H9 (cell line): ENCODE measurements at regions not wholly inside any gene's neighbourhood (a gene's known extent, or its start where the extent isn't known, plus 50 kb on each side); places are given as distances from the start of the nearest gene placed in this dataset.
A peak's percentile ranks its signal among the peaks of the same experiment; 100 is the strongest.

Experiments used
- DNase-seq: peaks from one replicate; pipeline ENCODE4 v3.0.0-alpha.2; 2017
- H2AFZ ChIP-seq: one replicate; pipeline ENCODE4 v1.6.1; 2013; ENCODE audit warnings: mild to moderate bottlenecking, low read length, control low read depth, moderate library complexity
- H2AK5ac ChIP-seq: 2 replicates; pipeline ENCODE4 v1.6.1; 2013; ENCODE audit warnings: low read length, control low read depth, mixed read lengths; ENCODE audit not compliant: insufficient read length
- H2BK120ac ChIP-seq: one replicate; pipeline ENCODE4 v1.6.1; 2013; ENCODE audit warnings: low read depth, mild to moderate bottlenecking, low read length, control low read depth, inconsistent platforms; ENCODE audit not compliant: poor library complexity, severe bottlenecking
- H2BK12ac ChIP-seq: 2 replicates; pipeline ENCODE4 v1.6.1; 2013; ENCODE audit warnings: low read length, control low read depth, mixed read lengths, low read depth; ENCODE audit not compliant: insufficient read length
- H2BK15ac ChIP-seq: 2 replicates; pipeline ENCODE4 v1.6.1; 2013; ENCODE audit warnings: low read depth, low read length, control low read depth
- H2BK20ac ChIP-seq: one replicate; pipeline ENCODE4 v1.6.1; 2013; ENCODE audit warnings: low read depth, mild to moderate bottlenecking, low read length, control low read depth, inconsistent platforms; ENCODE audit not compliant: poor library complexity, severe bottlenecking
- H2BK5ac ChIP-seq: 2 replicates; pipeline ENCODE4 v1.6.1; 2013; ENCODE audit warnings: low read length, control low read depth, mixed read lengths; ENCODE audit not compliant: insufficient read length
- H3K14ac ChIP-seq: 2 replicates; pipeline ENCODE4 v1.6.1; 2013; ENCODE audit warnings: low read length, control low read depth; ENCODE audit not compliant: insufficient read depth
- H3K18ac ChIP-seq: 2 replicates; pipeline ENCODE4 v1.6.1; 2013; ENCODE audit warnings: low read depth, mild to moderate bottlenecking, mixed read lengths, low read length, control low read depth; ENCODE audit not compliant: insufficient read length
- H3K23ac ChIP-seq: 2 replicates; pipeline ENCODE4 v1.6.1; 2013; ENCODE audit warnings: low read length, control low read depth, mixed read lengths, low read depth; ENCODE audit not compliant: insufficient read length
- H3K23me2 ChIP-seq: 2 replicates; pipeline ENCODE4 v1.6.1; 2013; ENCODE audit warnings: low read depth, mild to moderate bottlenecking, mixed read lengths, low read length, control low read depth; ENCODE audit not compliant: insufficient read length, poor library complexity, severe bottlenecking
- H3K27ac ChIP-seq: 2 replicates; pipeline ENCODE4 v1.5.1; 2013; ENCODE audit warnings: low read length, control low read depth, mixed read lengths, low read depth; ENCODE audit not compliant: insufficient read length
- H3K27me3 ChIP-seq: 2 replicates; pipeline ENCODE4 v1.6.1; 2013; ENCODE audit warnings: low read length, control low read depth, inconsistent platforms; ENCODE audit not compliant: insufficient read depth
- H3K4ac ChIP-seq: 2 replicates; pipeline ENCODE4 v1.6.1; 2013; ENCODE audit warnings: low read depth, mild to moderate bottlenecking, control low read depth, inconsistent platforms, low read length, moderate library complexity
- H3K4me1 ChIP-seq: 2 replicates; pipeline ENCODE4 v1.6.1; 2013; ENCODE audit warnings: low read length, control low read depth, inconsistent platforms; ENCODE audit not compliant: insufficient read depth
- H3K4me2 ChIP-seq: 2 replicates; pipeline ENCODE4 v1.6.1; 2013; ENCODE audit warnings: low read length, control low read depth, mixed read lengths; ENCODE audit not compliant: insufficient read length, insufficient read depth
- H3K56ac ChIP-seq: 2 replicates; pipeline ENCODE4 v1.6.1; 2013; ENCODE audit warnings: low read depth, mild to moderate bottlenecking, mixed read lengths, low read length, control low read depth; ENCODE audit not compliant: insufficient read length
- H3K79me1 ChIP-seq: 2 replicates; pipeline ENCODE4 v1.6.1; 2013; ENCODE audit warnings: low read depth, mild to moderate bottlenecking, moderate library complexity, low read length, control low read depth, inconsistent platforms; ENCODE audit not compliant: insufficient read depth, poor library complexity, severe bottlenecking
- H3K79me2 ChIP-seq: 2 replicates; pipeline ENCODE4 v1.6.1; 2013; ENCODE audit warnings: low read length, control low read depth, inconsistent platforms; ENCODE audit not compliant: insufficient read depth
- H3K9ac ChIP-seq: 2 replicates; pipeline ENCODE4 v1.6.1; 2013; ENCODE audit warnings: low read length, control low read depth, mixed read lengths; ENCODE audit not compliant: insufficient read length; ENCODE audit errors: extremely low read depth
- H3K9me3 ChIP-seq: one replicate; pipeline ENCODE4 v1.6.1; 2013; ENCODE audit warnings: low read depth, low read length, inconsistent platforms; ENCODE audit not compliant: control insufficient read depth
- H3T11ph ChIP-seq: one replicate; pipeline ENCODE4 v1.6.1; 2013; ENCODE audit warnings: mild to moderate bottlenecking, low read length, control low read depth, inconsistent platforms
- H4K20me1 ChIP-seq: one replicate; pipeline ENCODE4 v1.6.1; 2013; ENCODE audit not compliant: control insufficient read depth, insufficient read length, insufficient read depth
- H4K5ac ChIP-seq: 2 replicates; pipeline ENCODE4 v1.6.1; 2013; ENCODE audit warnings: low read depth, mild to moderate bottlenecking, mixed read lengths, low read length, control low read depth; ENCODE audit not compliant: insufficient read length
- H4K8ac ChIP-seq: replicated peaks from 2 replicates; pipeline ENCODE4 v1.6.1; 2013; ENCODE audit warnings: low read length, control low read depth, mixed read lengths, low read depth; ENCODE audit not compliant: insufficient read length
- H4K91ac ChIP-seq: 2 replicates; pipeline ENCODE4 v1.6.1; 2013; ENCODE audit warnings: low read depth, mild to moderate bottlenecking, moderate library complexity, mixed read lengths, low read length, control low read depth; ENCODE audit not compliant: insufficient read length
- H3K27ac Mint-ChIP-seq, 3 experiments: 2 replicates in 2 of 3; 3 replicates in 1 of 3; pipeline ENCODE4 v1.8.0; 2020 to 2021; ENCODE audit warnings: mixed read lengths in 3 of 3, mild to moderate bottlenecking in 1 of 3, moderate library complexity in 1 of 3
- H3K27me3 Mint-ChIP-seq: 2 replicates; pipeline ENCODE4 v1.8.0; 2021; ENCODE audit warnings: low read depth, mild to moderate bottlenecking, moderate library complexity, mixed read lengths
- H3K36me3 Mint-ChIP-seq, 3 experiments: 2 replicates in 2 of 3; 3 replicates in 1 of 3; pipeline ENCODE4 v1.8.0; 2020 to 2021; ENCODE audit warnings: low read depth in 3 of 3, mixed read lengths in 3 of 3; ENCODE audit not compliant: insufficient read depth in 1 of 3
- H3K4me1 Mint-ChIP-seq, 2 experiments: 2 replicates each; pipeline ENCODE4 v1.8.0; 2020; ENCODE audit warnings: mixed read lengths in 2 of 2
- H3K4me3 Mint-ChIP-seq, 2 experiments: 2 replicates in 1 of 2; 3 replicates in 1 of 2; pipeline ENCODE4 v1.8.0; 2020 to 2021; ENCODE audit warnings: mild to moderate bottlenecking in 2 of 2, mixed read lengths in 2 of 2, moderate library complexity in 1 of 2
- H3K9me3 Mint-ChIP-seq, 2 experiments: 2 replicates in 1 of 2; 3 replicates in 1 of 2; pipeline ENCODE4 v1.8.0; 2020; ENCODE audit warnings: mild to moderate bottlenecking in 2 of 2, mixed read lengths in 2 of 2, moderate library complexity in 1 of 2
- CTCF ChIP-seq: fragments of 200-600 bp; sonication (generic); conservative IDR thresholded peaks from 3 replicates; pipeline ENCODE4 v1.8.0; 2021; ENCODE audit warnings: antibody characterized with exemption, mild to moderate bottlenecking
- WGBS: extraction: QIAGEN DNeasy Blood & Tissue Kit; methylation state at CpG from one replicate; pipeline ENCODE4 v1.1.7; 2013; ENCODE audit warnings: missing lambda C conversion rate, low lambda C conversion rate, mixed read lengths; ENCODE audit not compliant: insufficient read length; ENCODE audit errors: extremely low coverage; 5-methylcytosine and 5-hydroxymethylcytosine counted together

GRCh38 chr12:131444220-131445164, 266.4 kb upstream of the SFSWAP start:
- peak; percentile 30 for DNase-seq
- Histone ChIP-seq H3K23ac (no peak overlapping the region), H4K91ac (no peak overlapping the region), H3K14ac (0 out of 2 replicates have a peak overlapping the region, but pooled peaks have one; percentile 21), H2AFZ (no peak overlapping the region), H3K79me1 (no peaks in the 10 kb centered on the region), H2BK15ac (no peak overlapping the region), H4K5ac (no peak overlapping the region), H2BK12ac (no peak overlapping the region), H3K79me2 (no peaks in the 10 kb centered on the region), H2BK120ac (no peak overlapping the region), H3K4me2 (no peak overlapping the region), H3K23me2 (no peaks in the 10 kb centered on the region), H2AK5ac (no peak overlapping the region), H3T11ph (no peak overlapping the region), H3K4me1 (no peaks in the 10 kb centered on the region), H3K9ac (no peak overlapping the region), H3K27me3 (no peaks in the 10 kb centered on the region), H3K18ac (no peak overlapping the region), H3K56ac (no peak overlapping the region), H2BK5ac (no peak overlapping the region), H3K4ac (no peak overlapping the region), H4K8ac (no peak overlapping the region), H2BK20ac (no peak overlapping the region), H3K9me3 (no peaks in the 10 kb centered on the region), H3K27ac (no peak overlapping the region), H4K20me1 (no peaks in the 10 kb centered on the region)
- peaks cover 0 to 8% of the 10 kb centered on the region in 2 experiments; a peak in 4 of 5 replicates for H3K9me3 Mint-ChIP-seq
- H3K27ac Mint-ChIP-seq, result no peak overlapping the region
- no peak overlapping the region for H3K4me3 Mint-ChIP-seq
- H3K4me1 Mint-ChIP-seq, result peaks cover 0 to 19% of the 10 kb centered on the region in 2 experiments; a peak in 3 of 4 replicates
- TF ChIP-seq CTCF, result no peak
- WGBS, result no CpG with 5 or more reads among the region's 24 CpGs
- no peaks in the 10 kb centered on the region for H3K27me3 Mint-ChIP-seq
- peaks cover 0 to 5% (median 0%) of the 10 kb centered on the region in 3 experiments; a peak in 2 of 7 replicates for H3K36me3 Mint-ChIP-seq
